ENCODE measurements at regions not wholly inside any gene's neighbourhood (a gene's known extent, or its start where the extent isn't known, plus 50 kb on each side); places are given as distances from the start of the nearest gene placed in this dataset.

DNA sequence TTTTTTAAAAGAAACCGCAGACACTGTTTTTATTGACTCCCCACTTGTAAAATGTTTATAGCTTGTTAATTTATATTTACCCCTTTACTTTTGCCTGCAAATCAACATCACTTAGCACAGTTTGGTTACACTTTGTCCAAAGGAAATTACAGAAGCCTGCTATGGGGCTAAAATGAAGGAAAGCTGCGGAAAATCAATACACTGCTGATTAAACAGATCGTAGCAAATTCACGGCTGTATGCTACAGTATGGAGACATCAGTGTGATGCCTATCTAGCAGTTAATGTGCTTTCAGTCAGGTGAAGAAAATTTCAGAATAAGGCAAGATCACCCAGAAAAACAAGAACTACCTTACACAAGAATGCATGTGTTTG is 110.0 kb downstream of the FOXG1 start:
- H3K4me3 Mint-ChIP-seq (ENCODE audit: unreplicated experiment): no peak overlapping the region
- peaks cover 85% of the 10 kb centered on the region for H3K27me3 Mint-ChIP-seq (ENCODE audit: insufficient read depth, unreplicated experiment)
- BruUV-seq (replicated peaks): no TSS peak
- no peak for DNase-seq (ENCODE audit: unreplicated experiment)
- H3K36me3 Mint-ChIP-seq (ENCODE audit: insufficient read depth, unreplicated experiment): no peaks in the 10 kb centered on the region
- TF ChIP-seq, protein P1, sequence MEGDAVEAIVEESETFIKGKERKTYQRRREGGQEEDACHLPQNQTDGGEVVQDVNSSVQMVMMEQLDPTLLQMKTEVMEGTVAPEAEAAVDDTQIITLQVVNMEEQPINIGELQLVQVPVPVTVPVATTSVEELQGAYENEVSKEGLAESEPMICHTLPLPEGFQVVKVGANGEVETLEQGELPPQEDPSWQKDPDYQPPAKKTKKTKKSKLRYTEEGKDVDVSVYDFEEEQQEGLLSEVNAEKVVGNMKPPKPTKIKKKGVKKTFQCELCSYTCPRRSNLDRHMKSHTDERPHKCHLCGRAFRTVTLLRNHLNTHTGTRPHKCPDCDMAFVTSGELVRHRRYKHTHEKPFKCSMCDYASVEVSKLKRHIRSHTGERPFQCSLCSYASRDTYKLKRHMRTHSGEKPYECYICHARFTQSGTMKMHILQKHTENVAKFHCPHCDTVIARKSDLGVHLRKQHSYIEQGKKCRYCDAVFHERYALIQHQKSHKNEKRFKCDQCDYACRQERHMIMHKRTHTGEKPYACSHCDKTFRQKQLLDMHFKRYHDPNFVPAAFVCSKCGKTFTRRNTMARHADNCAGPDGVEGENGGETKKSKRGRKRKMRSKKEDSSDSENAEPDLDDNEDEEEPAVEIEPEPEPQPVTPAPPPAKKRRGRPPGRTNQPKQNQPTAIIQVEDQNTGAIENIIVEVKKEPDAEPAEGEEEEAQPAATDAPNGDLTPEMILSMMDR (IDR thresholded peaks at IDR 0.05; ENCODE audit: unreplicated experiment): no peak
- H3K27ac Mint-ChIP-seq (ENCODE audit: low read depth, unreplicated experiment): no peak overlapping the region
- intact Hi-C loops (cut with micrococcal nuclease): no loop called here
- CTCF ChIA-PET: no interaction called here
- POLR2A ChIA-PET: no interaction called here
- no peaks in the 10 kb centered on the region for H3K4me1 Mint-ChIP-seq (ENCODE audit: insufficient read depth, unreplicated experiment)
- no peaks in the 10 kb centered on the region for H3K9me3 Mint-ChIP-seq (ENCODE audit: unreplicated experiment)

GRCh38 chr14:28877923-28878322 is 111.3 kb downstream of the FOXG1 start:
- TF ChIP-seq, protein P1 (IDR thresholded peaks at IDR 0.05; ENCODE audit: unreplicated experiment): no peak
- no peak for DNase-seq (ENCODE audit: unreplicated experiment)
- Mint-ChIP-seq H3K9me3 (ENCODE audit: unreplicated experiment) (no peaks in the 10 kb centered on the region), H3K4me3 (ENCODE audit: unreplicated experiment) (no peak overlapping the region), H3K27me3 (ENCODE audit: insufficient read depth, unreplicated experiment) (peaks cover 97% of the 10 kb centered on the region), H3K4me1 (ENCODE audit: insufficient read depth, unreplicated experiment) (no peaks in the 10 kb centered on the region), H3K36me3 (ENCODE audit: insufficient read depth, unreplicated experiment) (no peaks in the 10 kb centered on the region), H3K27ac (ENCODE audit: low read depth, unreplicated experiment) (no peak overlapping the region)
- CTCF ChIA-PET: no interaction called here
- POLR2A ChIA-PET: no interaction called here
- intact Hi-C loops (cut with micrococcal nuclease): no loop called here
- BruUV-seq (replicated peaks): no TSS peak

- no peak for DNase-seq (ENCODE audit: unreplicated experiment)
- ChIA-PET POLR2A (interaction anchor here (0.5 kb wide), 1 partner anchor 1627 kb away, joined by 3 read pairs; no protein-coding TSS in a partner anchor), CTCF (no interaction called here)
- Mint-ChIP-seq H3K36me3 (ENCODE audit: insufficient read depth, unreplicated experiment) (no peaks in the 10 kb centered on the region), H3K4me1 (ENCODE audit: insufficient read depth, unreplicated experiment) (no peaks in the 10 kb centered on the region), H3K4me3 (ENCODE audit: unreplicated experiment) (no peak overlapping the region), H3K9me3 (ENCODE audit: unreplicated experiment) (no peaks in the 10 kb centered on the region), H3K27me3 (ENCODE audit: insufficient read depth, unreplicated experiment) (peaks cover 88% of the 10 kb centered on the region), H3K27ac (ENCODE audit: low read depth, unreplicated experiment) (no peak overlapping the region)
- no TSS peak for BruUV-seq (replicated peaks)
- intact Hi-C loops (cut with micrococcal nuclease): no loop called here
- TF ChIP-seq, protein P1 (IDR thresholded peaks at IDR 0.05; ENCODE audit: unreplicated experiment): no peak
These were observed 113.0 kb downstream of the FOXG1 start for GRCh38 chr14:28879573-28879996.

- Mint-ChIP-seq H3K9me3 (ENCODE audit: unreplicated experiment) (no peaks in the 10 kb centered on the region), H3K4me3 (ENCODE audit: unreplicated experiment) (no peak overlapping the region), H3K27ac (ENCODE audit: low read depth, unreplicated experiment) (no peak overlapping the region), H3K36me3 (ENCODE audit: insufficient read depth, unreplicated experiment) (no peaks in the 10 kb centered on the region), H3K27me3 (ENCODE audit: insufficient read depth, unreplicated experiment) (peaks cover 82% of the 10 kb centered on the region), H3K4me1 (ENCODE audit: insufficient read depth, unreplicated experiment) (no peaks in the 10 kb centered on the region)
- ChIA-PET CTCF (no interaction called here), POLR2A (no interaction called here)
- TF ChIP-seq, protein P1 (IDR thresholded peaks at IDR 0.05; ENCODE audit: unreplicated experiment): no peak
- no peak for DNase-seq (ENCODE audit: unreplicated experiment)
- no TSS peak for BruUV-seq (replicated peaks)
- intact Hi-C loops (cut with micrococcal nuclease): no loop called here
These were observed 120.4 kb downstream of the FOXG1 start for GRCh38 chr14:28886940-28887339.
